SU-DHL-6 (cell line): ENCODE measurements at regions not wholly inside any gene's neighbourhood (a gene's known extent, or its start where the extent isn't known, plus 50 kb on each side); places are given as distances from the start of the nearest gene placed in this dataset.

Experiments used
- EZH2phosphoT487 ChIP-seq: fragments of 200-600 bp; sonication (generic), shearing (Covaris generic); conservative IDR thresholded peaks from 2 replicates; pipeline ENCODE4 v1.6.1; 2018; ENCODE audit warnings: mild to moderate bottlenecking, antibody characterized with exemption, low read length, moderate library complexity, mixed read lengths
- TF ChIP-seq, protein P1 (sequence below): fragments of 200-600 bp; sonication (generic); IDR thresholded peaks from one replicate; pipeline ENCODE4 v1.5.1; 2017; ENCODE audit warnings: antibody characterized with exemption, mild to moderate bottlenecking, low read length, moderate library complexity; ENCODE audit not compliant: insufficient read depth, poor library complexity, severe bottlenecking

DNA sequence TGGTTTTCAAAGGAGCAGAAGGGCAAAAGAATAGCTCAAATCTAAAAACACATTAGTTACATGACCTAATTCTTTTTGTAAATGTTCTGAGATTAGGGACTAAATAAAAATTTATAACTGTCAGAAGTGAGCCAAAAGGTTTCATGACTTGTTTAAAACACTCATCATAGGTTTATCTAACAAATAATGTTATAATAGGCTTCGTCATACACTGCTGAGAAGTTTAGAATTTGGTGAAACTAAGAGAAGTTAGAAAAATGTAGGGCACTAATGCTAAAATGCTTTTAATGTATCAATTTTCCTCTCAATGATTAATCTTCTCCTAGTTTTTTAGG is 468.8 kb upstream of the CDIN1 start:
- TF ChIP-seq, protein P1, sequence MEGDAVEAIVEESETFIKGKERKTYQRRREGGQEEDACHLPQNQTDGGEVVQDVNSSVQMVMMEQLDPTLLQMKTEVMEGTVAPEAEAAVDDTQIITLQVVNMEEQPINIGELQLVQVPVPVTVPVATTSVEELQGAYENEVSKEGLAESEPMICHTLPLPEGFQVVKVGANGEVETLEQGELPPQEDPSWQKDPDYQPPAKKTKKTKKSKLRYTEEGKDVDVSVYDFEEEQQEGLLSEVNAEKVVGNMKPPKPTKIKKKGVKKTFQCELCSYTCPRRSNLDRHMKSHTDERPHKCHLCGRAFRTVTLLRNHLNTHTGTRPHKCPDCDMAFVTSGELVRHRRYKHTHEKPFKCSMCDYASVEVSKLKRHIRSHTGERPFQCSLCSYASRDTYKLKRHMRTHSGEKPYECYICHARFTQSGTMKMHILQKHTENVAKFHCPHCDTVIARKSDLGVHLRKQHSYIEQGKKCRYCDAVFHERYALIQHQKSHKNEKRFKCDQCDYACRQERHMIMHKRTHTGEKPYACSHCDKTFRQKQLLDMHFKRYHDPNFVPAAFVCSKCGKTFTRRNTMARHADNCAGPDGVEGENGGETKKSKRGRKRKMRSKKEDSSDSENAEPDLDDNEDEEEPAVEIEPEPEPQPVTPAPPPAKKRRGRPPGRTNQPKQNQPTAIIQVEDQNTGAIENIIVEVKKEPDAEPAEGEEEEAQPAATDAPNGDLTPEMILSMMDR = no peak
- no peak for TF ChIP-seq EZH2phosphoT487
